Tibial artery (tissue), 4 donors: ENCODE measurements at regions not wholly inside any gene's neighbourhood (a gene's known extent, or its start where the extent isn't known, plus 50 kb on each side); places are given as distances from the start of the nearest gene placed in this dataset.

ENCODE experiments used
- DNase-seq, 2 donors: peaks; one replicate each; pipeline ENCODE4 v3.0.0-alpha.2; 2019
- H3K27ac ChIP-seq, 2 donors: fragments of 200-600 bp; sonication (generic) in 1 of 2; 1 replicate in 1 of 2; 2 replicates in 1 of 2; pipeline ENCODE4 v1.5.1; 2018 to 2019; ENCODE audit warnings: mild to moderate bottlenecking in 1 of 2
- H3K27me3 ChIP-seq, 2 donors: fragments of 200-600 bp; sonication (generic) in 1 of 2; one replicate each; pipeline versions ENCODE4 v1.5.1 to v1.6.0; 2016 to 2019
- H3K36me3 ChIP-seq, 3 donors: fragments of 200-600 bp; sonication (generic) in 2 of 3; one replicate each; pipeline ENCODE4 v1.5.1; 2016 to 2019; ENCODE audit warnings: mild to moderate bottlenecking in 2 of 3
- H3K4me1 ChIP-seq, 4 donors: fragments of 200-600 bp; sonication (generic) in 2 of 4; 1 replicate in 3 of 4; 2 replicates in 1 of 4; pipeline ENCODE4 v1.5.1; 2016 to 2019
- H3K4me3 ChIP-seq, 2 donors: fragments of 200-600 bp; sonication (generic) in 1 of 2; 1 replicate in 1 of 2; 2 replicates in 1 of 2; pipeline ENCODE4 v1.5.1; 2018 to 2019; ENCODE audit warnings: mild to moderate bottlenecking in 2 of 2
- H3K9me3 ChIP-seq, 3 donors: fragments of 200-600 bp; sonication (generic) in 1 of 3; one replicate each; pipeline ENCODE4 v1.5.1; 2016 to 2019
- CTCF ChIP-seq, 2 experiments: fragments of 200-600 bp in 1 of 2; fragments of 450-650 bp in 1 of 2; IDR thresholded peaks; one replicate each; pipeline ENCODE4 v1.5.1; 2017 to 2019; ENCODE audit warnings: antibody characterized with exemption in 2 of 2, mild to moderate bottlenecking in 1 of 2, moderate library complexity in 1 of 2
- intact Hi-C: fragments of 100-400 bp; cut with DNase I; formaldehyde crosslinking; loops from one replicate; pipeline ENCODE4 v1.15.0; 2023; ENCODE audit warnings: low total_unique reads

- H3K9me3 ChIP-seq, result no peaks in the 10 kb centered on the region
- H3K27ac ChIP-seq, result no peak overlapping the region
- DNase-seq, result no peak
- intact Hi-C loops, result no loop called here
- peaks cover 0 to 2% (median 0%) of the 10 kb centered on the region in 4 donors for H3K4me1 ChIP-seq
- no peak overlapping the region for H3K4me3 ChIP-seq
- no peaks in the 10 kb centered on the region for H3K36me3 ChIP-seq
- no peak for TF ChIP-seq CTCF (IDR thresholded peaks at IDR 0.05)
- no peaks in the 10 kb centered on the region for H3K27me3 ChIP-seq
Measured at GRCh38 chr20:50254466-50255079, 63.9 kb downstream of the CEBPB start.

- no peak overlapping the region for H3K27ac ChIP-seq
- no peak for DNase-seq
- H3K4me1 ChIP-seq, result peaks cover 0 to 12% (median 7%) of the 10 kb centered on the region in 4 donors
- H3K27me3 ChIP-seq, result no peaks in the 10 kb centered on the region
- intact Hi-C loops, result no loop called here
- H3K9me3 ChIP-seq, result no peaks in the 10 kb centered on the region
- no peak overlapping the region for H3K4me3 ChIP-seq
- no peaks in the 10 kb centered on the region for H3K36me3 ChIP-seq
- no peak for TF ChIP-seq CTCF (IDR thresholded peaks at IDR 0.05)
Measured at GRCh38 chr20:50256577-50256976, 65.9 kb downstream of the CEBPB start.

GRCh38 chr20:50257860-50258259, 67.2 kb downstream of the CEBPB start:
- H3K27ac ChIP-seq, result no peak overlapping the region
- no peaks in the 10 kb centered on the region for H3K9me3 ChIP-seq
- H3K4me3 ChIP-seq, result no peak overlapping the region
- H3K36me3 ChIP-seq, result no peaks in the 10 kb centered on the region
- TF ChIP-seq CTCF (IDR thresholded peaks at IDR 0.05), result no peak
- peaks cover 0 to 12% (median 7%) of the 10 kb centered on the region in 4 donors for H3K4me1 ChIP-seq
- intact Hi-C loops, result no loop called here
- no peaks in the 10 kb centered on the region for H3K27me3 ChIP-seq
- DNase-seq, result no peak

- no peak for DNase-seq
- intact Hi-C loops, result no loop called here
- Histone ChIP-seq H3K36me3 (no peaks in the 10 kb centered on the region), H3K27ac (no peak overlapping the region), H3K27me3 (no peaks in the 10 kb centered on the region), H3K9me3 (no peaks in the 10 kb centered on the region), H3K4me3 (no peak overlapping the region), H3K4me1 (peaks cover 0 to 12% (median 7%) of the 10 kb centered on the region in 4 donors)
- no peak for TF ChIP-seq CTCF (IDR thresholded peaks at IDR 0.05)
Measured at GRCh38 chr20:50258790-50259483, 68.3 kb downstream of the CEBPB start.

GRCh38 chr20:50259705-50260478, 69.3 kb downstream of the CEBPB start:
- Histone ChIP-seq H3K27me3 (no peaks in the 10 kb centered on the region), H3K4me1 (peaks cover 0 to 12% (median 7%) of the 10 kb centered on the region in 4 donors), H3K36me3 (no peaks in the 10 kb centered on the region), H3K9me3 (no peaks in the 10 kb centered on the region), H3K4me3 (no peak overlapping the region), H3K27ac (peak overlapping the region in 1 of 2 donors; percentile 12)
- intact Hi-C loops, result no loop called here
- DNase-seq, result peak in 1 of 2 donors; percentile 62
- TF ChIP-seq CTCF (IDR thresholded peaks at IDR 0.05), result no peak
